Renal pelvis (tissue), 1 donor: ENCODE measurements at regions not wholly inside any gene's neighbourhood (a gene's known extent, or its start where the extent isn't known, plus 50 kb on each side); places are given as distances from the start of the nearest gene placed in this dataset.
"Not testable (repeated sequence)": the region's sequence is repeated elsewhere in the genome, so short reads cannot be mapped to it uniquely, and the experiment has no call there.

Experiments used
- DNase-seq: peaks from one replicate; pipeline ENCODE4 v3.0.0-alpha.2; 2013

DNA sequence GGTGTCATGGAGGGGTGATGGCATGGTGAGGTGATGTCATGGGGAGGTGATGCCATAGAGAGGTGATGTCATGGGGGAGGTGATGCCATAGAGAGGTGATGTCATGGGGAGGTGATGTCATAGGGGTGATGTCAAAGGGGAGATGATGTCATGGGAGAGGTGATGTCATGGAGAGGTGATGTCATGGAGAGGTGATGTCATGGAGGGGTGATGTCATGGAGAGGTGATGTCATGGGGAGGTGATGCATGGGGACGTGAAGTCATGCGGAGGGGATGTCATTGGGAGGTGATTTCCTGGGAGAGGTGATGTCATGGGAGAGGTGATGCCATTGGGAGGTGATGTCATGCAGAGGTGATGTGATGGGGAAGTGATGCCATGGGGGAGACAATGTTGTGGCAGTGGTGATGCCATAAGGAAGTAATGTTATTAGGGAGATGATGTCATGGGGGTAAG lies 92.1 kb upstream of the C1orf174 start:
- no peak for DNase-seq

DNA sequence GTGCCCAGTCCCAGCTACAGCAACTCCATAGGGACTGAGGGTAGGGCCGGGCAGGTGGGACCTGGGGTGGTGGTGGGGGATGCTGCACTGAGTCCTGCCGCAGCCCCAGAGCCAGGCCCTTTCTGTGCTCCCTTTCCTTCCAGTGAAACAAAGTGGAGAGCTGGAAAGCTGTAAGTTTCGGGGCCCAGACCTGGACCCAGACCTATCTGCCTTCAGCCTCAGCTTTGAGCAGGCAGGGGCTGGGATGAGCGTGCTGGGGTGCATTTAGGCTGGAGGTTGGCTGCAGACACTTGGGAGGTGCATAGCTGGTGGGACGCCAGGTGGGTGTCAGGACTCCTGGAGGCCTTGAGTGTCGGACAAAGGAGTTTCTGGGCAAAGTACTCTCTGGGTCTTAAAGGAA lies 92.7 kb upstream of the C1orf174 start:
- DNase-seq, result no peak

DNA sequence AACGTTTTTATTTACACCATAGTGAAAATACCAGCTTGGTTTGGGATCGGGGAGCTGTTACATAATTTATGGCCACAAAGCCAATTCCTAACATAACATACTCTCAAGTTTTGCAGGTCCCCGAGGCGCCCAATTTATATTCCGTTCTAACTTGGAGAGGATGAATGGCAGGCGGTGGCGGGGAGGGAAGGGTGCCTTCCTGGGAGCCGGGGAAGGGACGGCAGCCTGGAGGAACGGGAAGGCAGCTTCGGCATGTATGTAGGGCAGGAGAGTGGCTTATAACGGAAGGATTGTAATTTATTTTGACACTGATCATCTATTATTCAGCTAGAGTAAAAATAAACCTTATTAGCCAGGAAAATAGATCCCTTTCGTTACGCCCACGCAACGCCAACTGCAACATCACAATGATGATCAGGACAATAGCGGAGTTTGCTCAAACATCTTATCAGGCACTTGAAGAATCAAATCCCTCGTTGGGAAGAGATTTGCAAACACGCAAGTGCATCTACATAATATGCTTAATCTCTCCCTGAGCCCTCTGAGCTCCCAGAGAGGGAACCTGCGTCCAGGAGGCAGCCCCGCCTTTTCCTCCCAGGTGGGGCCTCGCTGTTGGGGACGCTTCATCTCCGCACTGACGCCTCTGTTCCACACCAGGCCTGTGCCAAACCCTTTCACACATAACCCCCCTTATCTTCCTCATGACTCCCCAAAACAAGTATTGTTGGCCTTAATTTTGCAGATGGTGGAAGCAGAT lies 93.7 kb upstream of the C1orf174 start:
- no peak for DNase-seq

DNA sequence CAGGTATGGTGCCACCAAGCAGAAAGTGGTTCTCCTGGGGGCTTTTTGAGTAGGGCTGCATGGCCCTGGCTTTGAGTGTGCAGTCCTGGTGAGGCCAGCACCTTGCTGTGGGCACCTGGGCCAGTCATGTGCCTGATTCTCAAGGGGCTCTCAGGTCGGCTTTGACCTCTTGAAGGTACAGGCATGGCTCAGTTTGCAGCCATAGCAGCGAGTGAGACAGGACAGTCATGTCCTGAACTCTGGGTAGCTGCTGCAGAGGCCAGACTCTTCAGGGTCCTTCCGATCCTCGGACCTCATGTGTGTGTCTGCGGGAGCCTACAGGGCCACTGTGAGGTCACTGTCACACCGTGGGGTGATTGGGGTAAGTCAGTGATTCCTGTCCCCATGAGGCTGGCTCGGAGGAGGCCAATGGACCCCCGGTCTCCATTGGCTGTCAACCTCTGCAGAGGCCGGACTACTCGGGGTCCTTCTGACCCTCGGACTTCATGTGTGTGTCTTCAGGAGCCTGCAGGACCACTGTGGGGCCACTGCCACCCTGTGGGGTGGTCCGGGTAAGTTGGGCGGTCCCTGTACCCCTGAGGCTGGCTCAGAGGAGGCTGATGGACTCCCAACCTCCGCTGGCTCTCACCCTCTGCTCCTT lies 95.2 kb upstream of the C1orf174 start:
- no peak for DNase-seq

DNA sequence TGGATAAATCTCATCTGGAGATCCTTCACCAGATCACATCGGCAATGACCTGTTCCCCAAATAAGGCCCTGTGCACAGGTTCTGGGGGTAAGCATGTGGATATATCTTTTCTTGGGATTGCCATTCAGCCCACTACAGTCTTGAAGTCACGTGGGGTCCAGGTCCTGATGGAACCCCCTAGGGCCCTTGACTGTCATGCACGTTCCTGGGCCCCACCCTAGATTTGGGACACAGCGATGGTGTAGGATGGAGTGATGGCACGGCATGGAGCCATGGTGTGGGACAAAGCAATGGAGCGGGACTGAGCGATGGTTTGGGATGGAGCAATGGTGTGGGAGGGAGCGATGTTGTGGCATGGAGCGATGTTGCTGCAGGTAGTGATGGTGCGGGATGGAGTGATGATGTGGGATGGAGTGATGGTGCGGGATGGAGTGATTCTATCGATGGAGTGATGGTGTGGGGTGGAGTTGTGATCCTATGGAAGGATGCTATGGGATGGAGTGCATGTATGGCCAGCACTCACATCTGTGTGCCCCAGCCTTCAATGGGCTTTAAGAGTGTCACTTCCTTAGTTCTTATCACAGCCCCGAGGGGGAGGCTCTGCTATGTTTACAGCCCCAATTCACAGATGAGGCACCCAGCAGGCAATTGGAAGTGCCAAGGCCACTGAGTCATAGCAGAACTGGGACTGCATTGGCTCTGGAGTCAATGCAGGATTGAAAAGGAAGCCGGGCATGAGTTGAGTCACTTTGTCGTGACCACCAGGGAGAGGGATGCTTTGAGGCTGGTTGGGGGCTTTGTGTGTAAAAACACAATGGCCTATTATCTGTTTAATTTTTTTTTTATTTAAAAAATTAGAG lies 97.0 kb upstream of the C1orf174 start:
- DNase-seq, result no peak

DNA sequence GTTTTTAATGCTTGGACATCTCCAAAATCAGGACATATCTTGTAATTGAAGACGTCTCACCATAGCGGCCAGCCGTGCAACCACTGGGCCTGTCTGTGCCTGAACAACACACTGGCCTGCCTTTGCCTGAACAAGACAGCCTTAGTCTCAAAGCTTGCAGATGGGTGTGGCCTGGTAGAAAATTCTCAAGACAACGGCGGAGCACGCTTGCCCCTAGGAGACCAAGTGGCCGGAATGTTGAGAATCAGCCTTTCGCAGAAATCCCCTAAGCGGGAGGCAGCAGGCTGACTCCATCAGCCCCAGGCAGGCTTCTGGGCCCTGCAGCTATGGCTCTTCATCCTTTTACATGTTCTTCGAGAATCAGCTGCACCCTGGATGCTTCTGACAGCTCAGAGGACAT lies 98.0 kb upstream of the C1orf174 start:
- DNase-seq, result no peak

DNA sequence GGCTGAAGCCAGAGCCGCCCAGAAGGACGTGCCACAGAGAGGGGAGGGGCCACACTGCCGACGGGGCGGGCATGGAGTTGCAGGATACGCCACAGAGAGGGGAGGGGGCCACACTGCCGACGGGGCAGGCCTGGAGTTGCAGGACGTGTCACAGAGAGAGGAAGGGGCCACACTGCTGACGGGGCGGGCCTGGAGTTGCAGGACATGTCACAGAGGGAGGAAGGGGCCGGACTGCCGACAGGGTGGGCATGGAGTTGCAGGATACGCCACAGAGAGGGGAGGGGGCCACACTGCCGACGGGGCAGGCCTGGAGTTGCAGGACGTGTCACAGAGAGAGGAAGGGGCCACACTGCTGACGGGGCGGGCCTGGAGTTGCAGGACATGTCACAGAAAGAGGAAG lies 99.4 kb upstream of the C1orf174 start:
- DNase-seq, result not testable (repeated sequence)

DNA sequence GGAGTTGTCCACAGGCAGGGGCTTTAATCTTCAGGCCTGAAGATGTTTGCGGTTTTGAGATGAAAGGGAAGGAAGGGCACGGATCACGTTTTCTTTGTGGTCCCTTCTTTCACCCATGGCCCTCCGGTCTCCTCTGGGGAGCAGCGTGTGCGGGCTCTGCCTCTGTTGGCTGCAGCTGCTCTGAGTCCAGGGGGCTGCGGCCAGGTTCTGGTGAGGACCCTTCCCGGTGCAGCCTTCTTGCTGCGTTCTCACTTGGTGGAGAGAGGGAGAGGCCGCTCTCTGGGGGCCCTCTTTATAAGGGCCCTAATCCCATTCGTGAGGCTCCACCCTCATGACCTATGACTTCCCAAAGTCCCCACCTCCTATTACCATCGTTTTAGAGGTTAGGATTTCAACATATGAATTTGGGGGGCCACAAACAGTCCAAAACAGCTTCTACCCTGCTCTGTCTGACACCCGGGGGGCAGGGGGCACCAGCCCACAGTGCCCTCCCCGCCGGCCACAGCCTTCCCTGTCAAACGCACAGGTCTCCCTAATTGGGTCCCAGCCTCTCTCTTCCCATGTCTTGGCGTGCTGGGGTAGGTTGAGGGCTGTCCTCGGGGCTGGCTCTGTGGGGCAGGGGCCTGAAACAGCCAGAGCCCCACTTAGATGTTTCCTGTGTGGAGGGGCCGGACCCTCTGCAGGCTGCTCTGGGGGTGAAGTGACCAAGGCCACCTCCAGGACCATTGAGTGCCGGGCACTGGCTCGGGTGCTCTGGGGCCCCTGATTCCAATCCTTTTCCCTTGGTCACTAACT lies 100.1 kb upstream of the C1orf174 start:
- DNase-seq, result no peak

DNA sequence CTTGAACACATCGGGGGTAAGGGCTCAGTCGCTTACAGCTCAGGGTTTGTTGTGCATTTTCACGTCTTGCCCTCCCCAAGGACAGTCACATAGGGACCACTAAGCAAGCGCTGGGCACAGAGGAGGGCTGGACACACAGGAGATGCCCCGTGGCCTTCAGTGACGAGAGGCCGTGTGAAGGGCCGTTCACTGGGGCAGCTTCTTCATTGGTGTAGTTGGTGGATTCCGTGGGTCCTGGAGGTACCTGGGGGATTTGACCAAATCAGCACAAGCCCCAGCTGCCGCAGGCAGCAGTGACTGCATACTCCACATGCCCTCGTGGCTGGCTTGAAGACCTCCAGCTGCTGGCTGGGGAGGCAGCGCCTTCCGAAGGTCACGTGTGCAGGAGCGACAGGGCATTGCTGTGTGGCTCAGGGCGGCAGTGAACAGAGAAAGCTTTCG lies 100.8 kb upstream of the C1orf174 start:
- no peak for DNase-seq

DNA sequence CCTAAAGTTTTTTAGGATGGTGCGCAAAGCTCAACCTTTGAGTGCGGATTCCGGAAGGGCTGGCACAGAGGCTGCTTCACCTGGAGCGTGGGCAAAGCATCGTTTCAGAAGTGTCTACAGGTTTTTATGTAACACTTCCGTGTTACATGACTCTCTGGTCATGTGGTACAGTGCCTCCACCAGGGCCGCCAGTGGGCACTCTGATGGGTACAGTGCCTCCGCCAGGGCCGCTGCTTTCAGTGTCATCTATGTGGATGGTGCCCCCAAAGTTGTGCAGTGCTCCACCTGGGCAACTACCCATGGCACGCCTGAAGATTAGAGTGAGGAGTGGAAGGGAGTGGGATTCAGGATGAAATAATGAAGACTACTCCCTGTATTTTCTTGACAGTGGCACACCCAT lies 101.4 kb upstream of the C1orf174 start:
- no peak for DNase-seq

DNA sequence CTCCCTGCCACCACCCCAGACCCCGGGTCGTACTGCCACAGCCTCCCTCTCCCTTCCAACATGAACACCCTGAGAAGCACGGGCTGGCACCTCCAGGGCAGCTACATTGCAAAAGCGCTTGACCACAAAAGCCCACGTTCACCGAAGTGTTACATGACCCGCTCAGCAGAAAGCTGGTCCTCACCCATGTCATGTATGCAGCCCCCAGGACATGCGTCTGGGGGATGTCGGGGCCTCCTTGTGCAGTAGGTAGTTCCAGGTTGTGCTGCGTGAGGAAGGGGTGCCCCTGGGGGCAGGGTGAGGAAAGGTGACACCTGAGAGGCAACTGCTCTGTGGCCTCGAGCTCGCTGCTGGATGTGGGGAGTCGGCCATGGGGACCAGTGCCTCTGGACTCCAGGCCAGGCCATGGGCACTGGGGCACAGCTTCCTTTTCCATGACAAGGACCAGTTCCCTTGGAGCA lies 102.0 kb upstream of the C1orf174 start:
- DNase-seq, result no peak

DNA sequence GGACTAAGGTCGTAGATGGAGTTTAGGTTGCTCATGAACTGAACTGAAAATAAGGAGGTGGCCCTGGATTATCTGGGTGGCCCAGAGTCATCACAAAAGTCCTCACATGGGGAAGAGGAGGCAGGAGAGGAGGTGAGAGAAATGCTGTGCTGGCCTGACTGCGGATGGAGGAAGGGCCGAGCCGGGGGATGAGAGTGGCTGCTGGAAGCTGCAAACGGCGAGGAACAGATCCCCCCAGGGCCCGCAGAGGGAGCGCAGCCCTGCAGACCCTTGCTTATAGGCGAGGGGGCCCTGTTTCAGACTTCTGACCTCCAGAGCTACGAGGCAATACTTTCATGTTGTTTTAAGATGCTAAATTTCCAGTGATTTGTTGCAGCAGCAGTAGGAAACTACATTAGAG lies 102.7 kb upstream of the C1orf174 start:
- DNase-seq, result no peak

DNA sequence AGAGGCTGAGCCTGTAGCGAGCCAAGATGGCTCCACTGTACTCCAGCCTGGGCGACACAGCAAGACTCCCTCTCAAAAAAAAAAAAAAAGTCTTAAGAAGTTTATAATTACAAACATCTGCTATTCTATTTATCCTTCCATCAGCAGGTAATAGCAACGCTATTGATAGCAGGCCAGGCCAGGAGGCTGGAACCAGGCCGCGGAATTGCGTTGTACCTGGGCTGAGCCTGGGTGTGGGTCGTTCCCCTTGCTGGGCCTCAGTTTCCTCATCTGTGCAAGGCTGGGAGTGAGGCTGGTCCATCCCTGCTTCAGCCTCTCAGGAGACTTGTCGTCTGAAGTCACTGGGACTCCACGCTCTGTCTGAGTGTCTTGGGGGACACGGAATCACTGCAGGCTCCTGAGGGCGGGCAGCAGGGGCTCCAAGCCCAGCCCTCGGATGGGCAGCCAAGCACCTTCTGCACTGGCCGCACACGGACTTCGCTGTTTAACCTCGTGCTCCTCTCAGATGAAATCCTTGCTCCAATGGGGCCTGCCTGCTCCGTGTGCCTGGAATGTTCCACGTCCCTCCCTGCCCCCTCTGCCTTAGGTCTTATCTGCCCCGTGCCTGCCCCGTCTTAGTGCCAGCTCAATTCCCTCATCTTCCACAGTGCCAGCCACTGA lies 103.9 kb upstream of the C1orf174 start:
- DNase-seq, result no peak

DNA sequence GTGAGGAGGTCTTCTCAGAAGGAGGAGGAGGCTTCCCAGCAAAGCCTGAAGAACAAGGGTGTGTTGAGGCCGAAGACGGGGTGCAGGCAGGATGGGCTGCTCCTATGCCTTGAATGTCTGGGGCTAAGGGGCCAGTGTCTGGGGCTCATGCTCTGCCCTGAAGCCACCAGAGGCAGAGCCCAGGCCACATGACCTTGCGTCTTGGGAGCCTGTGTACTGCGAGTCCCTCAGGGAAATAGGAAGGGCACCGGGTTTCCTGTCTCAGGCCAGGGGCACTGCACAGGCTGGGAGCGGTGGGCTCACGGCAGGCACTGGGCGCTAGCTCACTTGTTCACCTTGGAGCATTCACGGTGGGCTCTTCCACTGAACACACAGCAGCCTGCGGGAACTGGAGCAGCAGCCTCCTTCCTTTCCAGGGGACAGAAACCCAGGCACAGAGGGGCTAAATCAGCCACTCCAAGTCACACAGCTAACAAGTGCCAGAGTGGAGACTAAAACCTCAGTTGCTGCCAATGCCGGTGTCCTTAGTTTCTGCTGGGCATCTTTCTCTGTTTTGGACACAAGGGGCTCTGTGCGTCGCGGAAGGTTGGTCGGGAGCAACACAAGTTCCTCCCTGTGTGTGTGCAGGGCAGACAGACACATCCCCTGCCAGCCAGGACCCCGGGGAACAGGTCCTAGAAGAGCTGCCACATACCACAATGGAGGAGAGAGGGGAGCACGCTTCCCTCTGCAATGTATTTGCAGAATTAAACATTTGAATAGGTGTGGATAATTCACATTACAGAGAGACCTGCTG lies 104.8 kb upstream of the C1orf174 start:
- no peak for DNase-seq

DNA sequence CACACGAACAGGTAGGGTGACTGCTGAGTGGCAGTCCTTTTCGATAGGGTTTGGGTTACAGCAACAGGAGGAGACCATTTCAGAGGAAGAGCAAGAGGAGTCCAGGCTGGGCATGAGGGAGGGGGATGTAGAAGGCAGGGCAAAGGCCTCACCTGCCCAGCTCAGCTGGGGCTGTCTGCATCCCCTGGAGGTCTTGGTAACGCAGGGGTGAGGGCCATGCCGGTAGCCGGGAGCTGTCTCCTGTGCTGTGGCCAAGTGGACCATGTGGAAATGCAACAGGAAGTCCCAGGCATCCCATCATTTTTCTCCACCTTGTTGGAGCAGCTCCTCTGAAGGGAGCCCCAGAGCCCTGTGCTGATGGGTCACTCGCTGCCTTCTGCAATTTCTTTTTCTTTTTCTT lies 105.4 kb upstream of the C1orf174 start:
- DNase-seq, result no peak

DNA sequence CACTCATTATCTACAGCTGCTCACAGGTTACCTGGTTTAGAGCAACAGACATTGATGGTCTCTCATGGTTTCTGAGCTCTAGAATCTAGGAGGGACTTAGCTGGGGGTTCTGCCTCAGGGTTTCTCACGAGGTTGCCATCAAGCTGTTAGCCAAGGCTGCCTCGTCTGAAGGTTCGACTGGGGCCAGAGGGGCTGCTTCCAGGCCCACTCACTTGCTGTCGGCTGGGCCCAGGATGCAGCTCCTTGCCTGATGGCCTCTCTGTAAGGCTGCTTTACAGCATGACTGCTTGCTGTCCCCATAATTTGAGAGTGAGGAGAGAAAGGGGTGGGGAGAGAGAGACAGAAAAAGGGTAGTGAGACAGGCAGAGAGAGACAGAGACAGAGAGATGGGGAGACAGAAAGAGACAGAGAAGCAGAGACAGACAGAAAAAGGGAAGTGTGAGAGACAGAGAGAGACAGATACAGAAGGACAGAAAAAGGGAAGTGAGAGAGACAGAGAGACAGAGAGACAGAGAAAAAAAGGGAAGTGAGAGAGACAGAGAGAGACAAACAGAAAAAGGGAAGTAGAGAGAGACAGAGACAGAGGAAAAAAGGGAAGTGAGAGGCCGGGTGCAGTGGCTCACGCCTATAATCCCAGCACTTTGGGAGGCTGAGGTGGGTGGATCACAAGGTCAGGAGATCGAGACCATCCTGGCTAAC lies 106.8 kb upstream of the C1orf174 start:
- no peak for DNase-seq

DNA sequence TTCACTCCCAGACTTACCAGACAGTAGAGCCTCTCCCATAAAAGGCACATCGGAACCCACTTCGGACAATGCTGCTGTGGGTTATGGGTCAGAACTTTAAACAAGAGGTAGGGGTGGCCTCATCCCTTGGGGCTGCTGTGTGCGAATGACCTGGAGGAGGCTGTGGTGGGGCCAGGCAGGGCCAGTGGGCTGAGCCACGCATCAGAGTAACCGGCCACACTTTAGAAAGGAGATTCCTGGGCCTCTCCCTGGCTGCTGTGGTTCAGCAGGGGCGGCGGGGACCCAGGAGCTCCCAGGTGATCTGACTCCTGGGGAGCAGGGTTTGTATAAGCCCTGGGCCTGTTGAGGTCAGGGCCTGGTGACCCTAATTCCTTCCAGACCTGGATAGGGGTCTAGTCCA lies 110.2 kb upstream of the C1orf174 start:
- DNase-seq, result no peak

DNA sequence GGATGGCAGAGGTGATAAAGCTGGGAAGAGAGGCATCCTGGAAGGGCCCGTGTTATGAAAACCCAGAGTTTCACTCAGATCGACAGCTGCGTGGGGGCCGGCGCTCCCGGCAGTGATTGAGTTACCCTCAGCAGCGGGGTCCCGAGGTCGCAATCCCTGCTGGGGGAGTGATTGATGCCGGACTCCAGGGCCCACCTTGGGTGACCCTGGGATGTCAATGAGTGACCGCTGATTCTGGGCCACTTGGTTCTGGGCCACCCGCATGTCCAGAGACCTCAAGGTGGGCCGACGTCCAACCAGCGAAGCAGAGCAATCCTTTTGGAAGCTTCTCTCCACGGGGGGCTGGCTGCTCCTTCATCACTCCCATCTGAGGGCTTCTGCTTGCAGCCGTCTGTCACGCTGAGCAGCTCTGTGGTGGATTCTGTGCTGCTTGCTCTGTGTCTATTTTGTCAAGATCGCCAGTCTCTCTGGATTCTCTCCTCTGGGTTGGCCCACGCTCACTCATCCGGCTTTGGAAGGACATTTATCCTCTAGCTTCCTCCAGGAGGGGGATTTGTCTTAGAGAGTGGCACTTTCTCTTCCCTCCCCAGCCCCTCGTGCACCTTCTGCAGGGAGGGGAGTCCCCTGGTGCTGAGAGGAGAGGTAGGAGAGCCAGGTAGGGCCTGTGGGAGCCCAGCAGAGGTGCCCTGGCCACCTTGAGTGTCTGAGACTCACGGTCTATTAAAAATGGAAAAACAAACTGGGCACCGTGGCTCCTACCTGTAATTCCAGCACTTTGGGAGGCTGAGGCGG lies 110.9 kb upstream of the C1orf174 start:
- no peak for DNase-seq
